ENCODE measurements at regions not wholly inside any gene's neighbourhood (a gene's known extent, or its start where the extent isn't known, plus 50 kb on each side); places are given as distances from the start of the nearest gene placed in this dataset.

DNA sequence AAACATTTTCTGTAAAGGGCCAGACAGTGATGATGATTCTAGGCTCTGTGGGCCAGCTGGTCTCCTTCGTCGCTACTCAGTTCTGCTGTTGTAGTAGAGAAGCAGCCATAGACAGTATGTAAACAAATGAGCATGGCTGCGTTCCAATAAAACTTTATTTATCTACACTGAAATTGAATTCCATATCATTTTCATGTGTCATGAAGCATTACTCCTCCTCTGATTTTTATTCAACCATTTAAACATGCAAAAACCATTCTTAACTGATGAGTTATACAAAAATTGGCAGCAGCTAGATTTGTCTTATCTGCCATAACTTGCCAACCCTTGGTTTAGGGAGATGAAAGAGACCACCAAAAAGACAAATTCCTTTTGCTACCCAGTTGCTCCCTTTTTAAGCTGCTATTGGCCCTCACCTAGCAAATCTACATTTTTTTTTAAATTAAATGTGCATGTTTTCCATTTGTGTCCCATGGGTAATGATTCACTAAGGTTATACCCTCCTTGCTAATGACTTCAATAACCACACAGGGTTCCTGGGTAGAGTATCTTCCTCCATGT is 309.9 kb downstream of the DHX15 start:
- H3K4me3 ChIP-seq (ENCODE audit: low read depth in 1 of 3, low read length in 3 of 3): no peak overlapping the region
- H3K9me3 ChIP-seq (ENCODE audit: control insufficient read depth in 4 of 4, low read length in 3 of 4): no peaks in the 10 kb centered on the region
- H3K9ac ChIP-seq (ENCODE audit: low read depth in 1 of 2, low read length in 2 of 2): no peak overlapping the region
- 87% methylated on average over 3 of the region's 3 CpGs for WGBS
- TF ChIP-seq EGR1 (IDR thresholded peaks at IDR 0.05; ENCODE audit: low read depth in 2 of 2) (no peak), YY1 (IDR thresholded peaks at IDR 0.05) (no peak)
- no peaks in the 10 kb centered on the region for H3K36me3 ChIP-seq (ENCODE audit: control insufficient read depth in 4 of 4, insufficient read depth in 3 of 4, low read depth in 1 of 4, low read length in 3 of 4)
- DNase-seq (ENCODE audit: low spot score): no peak
- H3K27me3 ChIP-seq (ENCODE audit: control insufficient read depth in 4 of 4, insufficient read depth in 4 of 4, low read length in 3 of 4): no peaks in the 10 kb centered on the region
- H3K4me1 ChIP-seq (ENCODE audit: control insufficient read depth in 4 of 4, insufficient read depth in 4 of 4, low read length in 3 of 4): peaks cover 0 to 11% (median 7%) of the 10 kb centered on the region in 4 donors
- H3K27ac ChIP-seq (ENCODE audit: low read depth in 1 of 2, low read length in 2 of 2): no peak overlapping the region

DNA sequence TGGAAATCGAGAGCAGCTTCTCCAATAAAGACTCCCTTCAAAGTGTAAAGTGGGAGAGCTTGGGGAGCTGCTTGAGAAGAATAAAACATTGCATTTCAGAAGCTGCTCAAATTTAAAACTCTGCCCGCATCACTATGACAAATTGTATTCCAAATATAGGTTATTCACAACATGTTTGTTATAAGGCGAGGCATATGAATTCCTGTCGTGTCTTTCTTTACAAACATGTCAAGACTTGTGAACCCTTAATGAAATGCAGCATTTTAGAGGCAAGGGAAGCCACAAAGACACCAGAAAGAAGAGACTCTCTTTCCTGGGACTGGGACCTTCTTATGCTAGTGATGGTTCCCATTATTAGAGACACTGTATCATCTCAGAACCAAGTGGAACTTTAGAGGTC is 311.2 kb downstream of the DHX15 start:
- 89% methylated on average over 4 of the region's 4 CpGs for WGBS
- H3K36me3 ChIP-seq (ENCODE audit: control insufficient read depth in 4 of 4, insufficient read depth in 3 of 4, low read depth in 1 of 4, low read length in 3 of 4): no peaks in the 10 kb centered on the region
- DNase-seq (ENCODE audit: low spot score): no peak
- no peak overlapping the region for H3K4me3 ChIP-seq (ENCODE audit: low read depth in 1 of 3, low read length in 3 of 3)
- H3K27me3 ChIP-seq (ENCODE audit: control insufficient read depth in 4 of 4, insufficient read depth in 4 of 4, low read length in 3 of 4): no peaks in the 10 kb centered on the region
- TF ChIP-seq, protein P1, sequence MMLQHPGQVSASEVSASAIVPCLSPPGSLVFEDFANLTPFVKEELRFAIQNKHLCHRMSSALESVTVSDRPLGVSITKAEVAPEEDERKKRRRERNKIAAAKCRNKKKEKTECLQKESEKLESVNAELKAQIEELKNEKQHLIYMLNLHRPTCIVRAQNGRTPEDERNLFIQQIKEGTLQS (IDR thresholded peaks at IDR 0.05): no peak
- TF ChIP-seq, protein P2, sequence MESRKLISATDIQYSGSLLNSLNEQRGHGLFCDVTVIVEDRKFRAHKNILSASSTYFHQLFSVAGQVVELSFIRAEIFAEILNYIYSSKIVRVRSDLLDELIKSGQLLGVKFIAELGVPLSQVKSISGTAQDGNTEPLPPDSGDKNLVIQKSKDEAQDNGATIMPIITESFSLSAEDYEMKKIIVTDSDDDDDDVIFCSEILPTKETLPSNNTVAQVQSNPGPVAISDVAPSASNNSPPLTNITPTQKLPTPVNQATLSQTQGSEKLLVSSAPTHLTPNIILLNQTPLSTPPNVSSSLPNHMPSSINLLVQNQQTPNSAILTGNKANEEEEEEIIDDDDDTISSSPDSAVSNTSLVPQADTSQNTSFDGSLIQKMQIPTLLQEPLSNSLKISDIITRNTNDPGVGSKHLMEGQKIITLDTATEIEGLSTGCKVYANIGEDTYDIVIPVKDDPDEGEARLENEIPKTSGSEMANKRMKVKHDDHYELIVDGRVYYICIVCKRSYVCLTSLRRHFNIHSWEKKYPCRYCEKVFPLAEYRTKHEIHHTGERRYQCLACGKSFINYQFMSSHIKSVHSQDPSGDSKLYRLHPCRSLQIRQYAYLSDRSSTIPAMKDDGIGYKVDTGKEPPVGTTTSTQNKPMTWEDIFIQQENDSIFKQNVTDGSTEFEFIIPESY (IDR thresholded peaks at IDR 0.05): no peak
- TF ChIP-seq TAF1 (conservative IDR thresholded peaks at IDR 0.05) (no peak), HNF4G (IDR thresholded peaks at IDR 0.05) (no peak), GABPA (IDR thresholded peaks at IDR 0.05 in 1 of 2, conservative IDR thresholded peaks at IDR 0.05 in 1 of 2) (no peak)
- TF ChIP-seq, protein P3, sequence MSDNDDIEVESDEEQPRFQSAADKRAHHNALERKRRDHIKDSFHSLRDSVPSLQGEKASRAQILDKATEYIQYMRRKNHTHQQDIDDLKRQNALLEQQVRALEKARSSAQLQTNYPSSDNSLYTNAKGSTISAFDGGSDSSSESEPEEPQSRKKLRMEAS (IDR thresholded peaks at IDR 0.05): no peak
- H3K9me3 ChIP-seq (ENCODE audit: control insufficient read depth in 4 of 4, low read length in 3 of 4): no peaks in the 10 kb centered on the region
- no peaks in the 10 kb centered on the region for H3K4me1 ChIP-seq (ENCODE audit: control insufficient read depth in 4 of 4, insufficient read depth in 4 of 4, low read length in 3 of 4)
- H3K9ac ChIP-seq (ENCODE audit: low read depth in 1 of 2, low read length in 2 of 2): no peak overlapping the region
- H3K27ac ChIP-seq (ENCODE audit: low read depth in 1 of 2, low read length in 2 of 2): no peak overlapping the region

DNA sequence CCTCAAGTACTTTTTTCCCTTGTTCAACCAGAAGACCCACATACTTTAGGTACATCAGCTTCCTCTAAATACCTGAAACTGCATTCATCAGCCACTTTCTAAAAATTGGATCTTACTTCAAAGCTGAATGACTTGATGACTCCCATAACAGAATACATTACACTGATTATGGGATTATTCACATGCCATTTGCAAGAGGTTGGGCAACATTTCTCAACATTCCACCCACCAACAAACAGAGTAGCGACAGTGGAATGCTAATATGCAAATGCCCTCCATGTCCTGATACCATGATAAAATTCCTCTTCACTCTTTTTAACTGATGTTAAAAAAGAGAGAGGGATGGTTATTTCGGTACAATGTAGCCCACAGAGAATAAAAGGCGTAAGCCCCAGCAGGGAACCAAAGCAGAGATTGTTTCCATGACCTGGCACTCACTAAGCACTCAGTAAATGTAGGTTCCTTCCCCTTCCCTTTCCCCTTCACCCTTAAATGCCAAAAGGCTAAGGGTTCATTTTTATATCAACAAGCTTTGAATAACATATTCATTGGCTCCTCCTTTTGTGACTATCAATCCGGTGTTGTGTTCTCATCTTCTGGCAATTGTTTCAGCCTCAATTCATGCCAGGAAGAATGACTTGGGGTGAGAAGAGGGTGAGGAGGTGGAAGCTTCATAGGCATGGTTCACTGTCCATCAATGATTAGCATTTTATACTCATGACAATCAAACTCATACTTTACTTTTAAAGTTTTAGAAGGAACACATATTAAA is 317.2 kb downstream of the DHX15 start:
- Histone ChIP-seq H3K9ac (ENCODE audit: low read depth in 1 of 2, low read length in 2 of 2) (no peak overlapping the region), H3K36me3 (ENCODE audit: control insufficient read depth in 4 of 4, insufficient read depth in 3 of 4, low read depth in 1 of 4, low read length in 3 of 4) (no peaks in the 10 kb centered on the region), H3K4me3 (ENCODE audit: low read depth in 1 of 3, low read length in 3 of 3) (no peak overlapping the region), H3K4me1 (ENCODE audit: control insufficient read depth in 4 of 4, insufficient read depth in 4 of 4, low read length in 3 of 4) (no peaks in the 10 kb centered on the region), H3K27me3 (ENCODE audit: control insufficient read depth in 4 of 4, insufficient read depth in 4 of 4, low read length in 3 of 4) (no peaks in the 10 kb centered on the region), H3K27ac (ENCODE audit: low read depth in 1 of 2, low read length in 2 of 2) (no peak overlapping the region), H3K9me3 (ENCODE audit: control insufficient read depth in 4 of 4, low read length in 3 of 4) (no peaks in the 10 kb centered on the region)
- DNase-seq (ENCODE audit: low spot score): no peak
- 81% methylated on average over 4 of the region's 4 CpGs for WGBS
- TF ChIP-seq HNF4G (IDR thresholded peaks at IDR 0.05): no peak
- TF ChIP-seq, protein P1 (IDR thresholded peaks at IDR 0.05): no peak
- TF ChIP-seq TAF1 (conservative IDR thresholded peaks at IDR 0.05): no peak
- TF ChIP-seq RAD21 (IDR thresholded peaks at IDR 0.05): no peak
- TF ChIP-seq, protein P4, sequence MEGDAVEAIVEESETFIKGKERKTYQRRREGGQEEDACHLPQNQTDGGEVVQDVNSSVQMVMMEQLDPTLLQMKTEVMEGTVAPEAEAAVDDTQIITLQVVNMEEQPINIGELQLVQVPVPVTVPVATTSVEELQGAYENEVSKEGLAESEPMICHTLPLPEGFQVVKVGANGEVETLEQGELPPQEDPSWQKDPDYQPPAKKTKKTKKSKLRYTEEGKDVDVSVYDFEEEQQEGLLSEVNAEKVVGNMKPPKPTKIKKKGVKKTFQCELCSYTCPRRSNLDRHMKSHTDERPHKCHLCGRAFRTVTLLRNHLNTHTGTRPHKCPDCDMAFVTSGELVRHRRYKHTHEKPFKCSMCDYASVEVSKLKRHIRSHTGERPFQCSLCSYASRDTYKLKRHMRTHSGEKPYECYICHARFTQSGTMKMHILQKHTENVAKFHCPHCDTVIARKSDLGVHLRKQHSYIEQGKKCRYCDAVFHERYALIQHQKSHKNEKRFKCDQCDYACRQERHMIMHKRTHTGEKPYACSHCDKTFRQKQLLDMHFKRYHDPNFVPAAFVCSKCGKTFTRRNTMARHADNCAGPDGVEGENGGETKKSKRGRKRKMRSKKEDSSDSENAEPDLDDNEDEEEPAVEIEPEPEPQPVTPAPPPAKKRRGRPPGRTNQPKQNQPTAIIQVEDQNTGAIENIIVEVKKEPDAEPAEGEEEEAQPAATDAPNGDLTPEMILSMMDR (IDR thresholded peaks at IDR 0.05; ENCODE audit: low read depth, low read length, missing input control): no peak
- TF ChIP-seq NR2F2 (IDR thresholded peaks at IDR 0.05): no peak
- TF ChIP-seq, protein P2 (IDR thresholded peaks at IDR 0.05): no peak
- no peak for TF ChIP-seq HNF4A (conservative IDR thresholded peaks at IDR 0.05)
- TF ChIP-seq YY1 (IDR thresholded peaks at IDR 0.05): no peak
- TF ChIP-seq FOXA2 (IDR thresholded peaks at IDR 0.05): no peak
- TF ChIP-seq EGR1 (IDR thresholded peaks at IDR 0.05; ENCODE audit: low read depth in 2 of 2): no peak
- no peak for TF ChIP-seq FOXA1 (IDR thresholded peaks at IDR 0.05)
- no peak for TF ChIP-seq JUND (IDR thresholded peaks at IDR 0.05)
- TF ChIP-seq, protein P3 (IDR thresholded peaks at IDR 0.05): no peak
